K562 (cell line): ENCODE measurements at regions not wholly inside any gene's neighbourhood (a gene's known extent, or its start where the extent isn't known, plus 50 kb on each side); places are given as distances from the start of the nearest gene placed in this dataset.

Experiments used
- CHCHD3 ChIP-seq: fragments of 250-450 bp; sonication (Bioruptor Pico); IDR thresholded peaks from 2 replicates; pipeline ENCODE4 v2.1.2; 2022; ENCODE audit warnings: mild to moderate bottlenecking
- GTF3C2 ChIP-seq: IDR thresholded peaks from 3 replicates; pipeline ENCODE4 v1.6.1; 2011; ENCODE audit warnings: borderline replicate concordance, mild to moderate bottlenecking, moderate library complexity; ENCODE audit not compliant: insufficient read length; ENCODE audit errors: extremely low read depth
- HDAC2 ChIP-seq: fragments of 450-650 bp; IDR thresholded peaks from 2 replicates; pipeline ENCODE4 v1.6.1; 2016; ENCODE audit warnings: mild to moderate bottlenecking
- SPI1 ChIP-seq: IDR thresholded peaks from 2 replicates; pipeline ENCODE4 v1.6.1; 2011; ENCODE audit warnings: low read depth, low read length, control low read depth, borderline replicate concordance
- TCF7 ChIP-seq: sonication (generic); IDR thresholded peaks from 2 replicates; pipeline ENCODE4 v1.6.1; 2016; ENCODE audit warnings: antibody characterized with exemption, borderline replicate concordance

- TF ChIP-seq CHCHD3 (CRISPR knock-in tag) (no peak), TCF7 (no peak), SPI1 (no peak), GTF3C2 (no peak), HDAC2 (no peak)
Observed at GRCh38 chr11:90668502-90668901, 445.7 kb upstream of the CHORDC1 start.
